BE2C (cell line): ENCODE measurements at regions not wholly inside any gene's neighbourhood (a gene's known extent, or its start where the extent isn't known, plus 50 kb on each side); places are given as distances from the start of the nearest gene placed in this dataset.
A peak's percentile ranks its signal among the peaks of the same experiment; 100 is the strongest.

Source experiments
- DNase-seq: peaks from one replicate; pipeline ENCODE4 v3.0.0-alpha.2; 2020
- H3K27me3 ChIP-seq: fragments of 250-450 bp; sonication (Bioruptor Pico); 2 replicates; pipeline ENCODE4 v1.5.1; 2020; ENCODE audit warnings: mild to moderate bottlenecking
- H3K36me3 ChIP-seq: fragments of 250-450 bp; sonication (Bioruptor Pico); 2 replicates; pipeline ENCODE4 v1.5.1; 2020; ENCODE audit warnings: mild to moderate bottlenecking
- H3K4me1 ChIP-seq: fragments of 250-450 bp; sonication (Bioruptor Pico); 2 replicates; pipeline ENCODE4 v1.5.1; 2020
- H3K4me3 ChIP-seq: 2 replicates; pipeline ENCODE4 v1.5.1; 2011; ENCODE audit warnings: low read depth, low read length
- H3K9me3 ChIP-seq: fragments of 250-450 bp; sonication (Bioruptor Pico); 2 replicates; pipeline ENCODE4 v1.5.1; 2020
- CTCF ChIP-seq: IDR thresholded peaks from 2 replicates; pipeline ENCODE4 v1.5.1; 2012; ENCODE audit warnings: mild to moderate bottlenecking, low read depth, low read length

GRCh38 chr11:116173506-116173905 is 599.3 kb downstream of the BUD13 start:
- no peak for DNase-seq
- H3K9me3 ChIP-seq: no peaks in the 10 kb centered on the region
- no peak for TF ChIP-seq CTCF

GRCh38 chr11:116172851-116173250 is 599.9 kb downstream of the BUD13 start:
- Histone ChIP-seq H3K4me3 (no peak overlapping the region), H3K27me3 (no peaks in the 10 kb centered on the region), H3K36me3 (no peaks in the 10 kb centered on the region), H3K4me1 (no peaks in the 10 kb centered on the region), H3K9me3 (no peaks in the 10 kb centered on the region)
- no peak for TF ChIP-seq CTCF
- DNase-seq: no peak

More at GRCh38 chr11:116173506-116173905, 599.3 kb downstream of the BUD13 start:
- H3K4me3 ChIP-seq: no peak overlapping the region
- H3K4me1 ChIP-seq: no peaks in the 10 kb centered on the region
- H3K27me3 ChIP-seq: no peaks in the 10 kb centered on the region
- H3K36me3 ChIP-seq: no peaks in the 10 kb centered on the region

GRCh38 chr11:116172156-116172555 is 600.6 kb downstream of the BUD13 start:
- Histone ChIP-seq H3K27me3 (no peaks in the 10 kb centered on the region), H3K4me3 (no peak overlapping the region), H3K36me3 (no peaks in the 10 kb centered on the region), H3K9me3 (no peaks in the 10 kb centered on the region), H3K4me1 (no peaks in the 10 kb centered on the region)
- no peak for DNase-seq
- no peak for TF ChIP-seq CTCF

- H3K4me3 ChIP-seq: no peak overlapping the region
- no peaks in the 10 kb centered on the region for H3K36me3 ChIP-seq
- DNase-seq: no peak
Measured at GRCh38 chr11:116171271-116172140, 601.3 kb downstream of the BUD13 start.

GRCh38 chr11:116170526-116171120 is 602.2 kb downstream of the BUD13 start:
- no peaks in the 10 kb centered on the region for H3K9me3 ChIP-seq
- DNase-seq: peak; percentile 46
- no peaks in the 10 kb centered on the region for H3K27me3 ChIP-seq
- H3K4me1 ChIP-seq: no peaks in the 10 kb centered on the region
- TF ChIP-seq CTCF: peak; percentile 73
- H3K4me3 ChIP-seq: no peak overlapping the region
- H3K36me3 ChIP-seq: no peaks in the 10 kb centered on the region

More at GRCh38 chr11:116171271-116172140, 601.3 kb downstream of the BUD13 start:
- H3K4me1 ChIP-seq: no peaks in the 10 kb centered on the region
- no peak for TF ChIP-seq CTCF
- H3K9me3 ChIP-seq: no peaks in the 10 kb centered on the region
- no peaks in the 10 kb centered on the region for H3K27me3 ChIP-seq

GRCh38 chr11:116169776-116170175 is 603.0 kb downstream of the BUD13 start:
- H3K27me3 ChIP-seq: no peaks in the 10 kb centered on the region
- no peak for TF ChIP-seq CTCF
- H3K4me1 ChIP-seq: no peaks in the 10 kb centered on the region
- no peaks in the 10 kb centered on the region for H3K36me3 ChIP-seq
- no peak overlapping the region for H3K4me3 ChIP-seq
- H3K9me3 ChIP-seq: no peaks in the 10 kb centered on the region
- DNase-seq: no peak
